ENCODE measurements at regions not wholly inside any gene's neighbourhood (a gene's known extent, or its start where the extent isn't known, plus 50 kb on each side); places are given as distances from the start of the nearest gene placed in this dataset.

DNA sequence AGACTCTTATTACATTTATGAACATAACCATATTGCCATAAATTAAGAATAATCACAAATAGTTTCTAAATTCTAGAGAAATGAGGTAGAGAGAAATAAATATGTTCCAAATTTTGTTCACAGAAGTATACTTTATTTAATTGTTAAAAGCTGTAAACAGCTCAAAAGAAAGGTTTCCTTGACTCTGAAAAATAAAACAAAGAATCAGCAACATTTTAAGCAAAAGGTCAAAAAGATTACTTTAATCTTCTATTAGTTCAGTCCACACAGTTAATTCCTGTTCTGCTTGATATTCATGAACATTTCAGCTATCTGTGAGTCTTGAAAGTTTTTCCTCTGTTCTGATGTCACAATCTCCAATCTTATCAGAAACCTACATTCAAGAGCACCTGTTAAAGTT lies 197.9 kb downstream of the GJA1 start:
- TF ChIP-seq GATA2 (IDR thresholded peaks at IDR 0.05; ENCODE audit: low read depth, low read length), result no peak
- no peak for TF ChIP-seq GATA3 (IDR thresholded peaks at IDR 0.05; ENCODE audit: low read depth, low read length)

DNA sequence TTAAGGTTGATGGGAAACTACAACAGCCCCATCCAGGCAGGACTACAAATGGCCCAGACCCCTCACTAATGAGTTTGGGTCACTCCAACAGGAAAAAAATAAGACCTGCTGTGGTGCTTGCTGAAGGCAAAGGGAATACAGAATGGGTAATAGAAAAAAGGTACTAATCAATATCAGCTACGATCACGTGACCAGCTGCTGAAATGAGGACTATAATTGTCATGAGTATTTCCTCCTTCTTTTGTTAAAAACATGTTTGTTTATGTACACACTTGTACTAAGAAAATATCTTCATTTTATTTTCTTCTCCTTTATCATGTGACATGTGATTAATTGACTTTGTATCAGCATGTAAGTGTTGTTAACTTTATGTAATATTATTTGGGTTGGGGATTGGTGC lies 199.9 kb downstream of the GJA1 start:
- TF ChIP-seq GATA2 (IDR thresholded peaks at IDR 0.05; ENCODE audit: low read depth, low read length) (no peak), GATA3 (IDR thresholded peaks at IDR 0.05; ENCODE audit: low read depth, low read length) (no peak)

DNA sequence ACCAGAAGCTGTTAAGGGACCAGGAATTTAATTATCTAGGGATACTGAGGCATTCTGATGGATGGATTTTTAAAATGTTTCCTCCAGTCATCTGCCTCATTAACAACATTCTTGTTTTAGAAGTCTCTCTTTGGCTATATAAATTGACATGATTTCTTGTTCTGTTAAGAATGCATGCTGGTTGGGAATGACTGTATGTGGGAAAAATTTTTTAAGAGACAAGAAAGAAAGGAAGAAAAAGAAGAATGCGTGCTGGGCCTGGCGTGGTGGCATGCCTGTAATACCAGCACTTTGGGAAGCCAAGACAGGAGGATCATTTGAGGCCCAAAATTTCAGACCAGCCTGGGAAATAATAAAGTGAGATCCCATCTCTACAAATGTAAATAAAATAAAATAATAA lies 203.6 kb downstream of the GJA1 start:
- no peak for TF ChIP-seq GATA3 (IDR thresholded peaks at IDR 0.05; ENCODE audit: low read depth, low read length)
- TF ChIP-seq GATA2 (IDR thresholded peaks at IDR 0.05; ENCODE audit: low read depth, low read length), result no peak

DNA sequence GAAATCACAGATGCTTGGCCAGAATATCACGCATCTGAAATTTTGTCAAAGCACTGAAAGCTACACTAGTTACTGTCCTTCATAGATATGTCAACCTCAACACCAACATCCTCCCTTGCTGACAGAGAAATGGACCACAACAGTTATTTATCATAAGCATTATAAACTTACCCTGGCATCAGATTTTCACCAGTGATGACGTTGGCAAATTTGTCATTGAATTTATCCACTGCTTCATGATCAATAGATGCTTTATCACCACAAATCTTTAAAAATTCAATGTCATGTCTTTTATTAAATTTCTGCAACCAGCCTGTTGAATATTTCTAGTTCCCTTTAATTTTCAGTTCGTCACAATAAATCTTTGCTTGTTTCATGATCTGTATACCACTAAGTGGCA lies 205.7 kb downstream of the GJA1 start:
- TF ChIP-seq GATA3 (IDR thresholded peaks at IDR 0.05; ENCODE audit: low read depth, low read length) (no peak), GATA2 (IDR thresholded peaks at IDR 0.05; ENCODE audit: low read depth, low read length) (no peak)

DNA sequence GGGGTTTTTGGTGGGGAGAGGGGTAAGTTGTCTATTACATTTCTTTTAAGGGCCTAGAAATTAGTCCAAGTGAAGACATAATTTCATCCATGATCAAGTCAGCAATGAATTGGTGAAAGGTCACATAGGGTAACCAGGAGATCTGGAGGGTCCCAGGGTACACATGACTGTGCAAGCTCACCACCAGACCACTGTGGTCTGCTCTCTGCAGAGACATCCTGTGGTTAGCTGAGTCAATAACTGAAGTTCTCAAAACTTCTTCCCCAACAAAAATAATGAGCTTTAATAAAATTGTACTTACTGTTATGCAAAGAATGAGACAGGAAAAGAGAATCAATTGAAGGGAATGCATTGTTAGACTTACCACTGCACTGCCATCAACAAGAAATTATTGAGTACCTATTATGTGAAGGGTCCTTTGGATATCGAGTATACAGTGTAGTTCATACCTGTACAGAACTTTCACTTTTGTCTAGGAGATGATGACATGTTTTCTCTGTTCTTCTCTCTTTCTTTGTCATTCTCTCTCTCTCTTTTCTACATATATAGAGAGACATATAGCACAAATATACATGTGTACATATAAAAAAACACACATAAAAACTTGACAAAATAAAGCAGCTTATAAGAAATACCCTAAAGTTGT lies 209.8 kb downstream of the GJA1 start:
- TF ChIP-seq GATA2 (IDR thresholded peaks at IDR 0.05; ENCODE audit: low read depth, low read length) (no peak), GATA3 (IDR thresholded peaks at IDR 0.05; ENCODE audit: low read depth, low read length) (no peak)

DNA sequence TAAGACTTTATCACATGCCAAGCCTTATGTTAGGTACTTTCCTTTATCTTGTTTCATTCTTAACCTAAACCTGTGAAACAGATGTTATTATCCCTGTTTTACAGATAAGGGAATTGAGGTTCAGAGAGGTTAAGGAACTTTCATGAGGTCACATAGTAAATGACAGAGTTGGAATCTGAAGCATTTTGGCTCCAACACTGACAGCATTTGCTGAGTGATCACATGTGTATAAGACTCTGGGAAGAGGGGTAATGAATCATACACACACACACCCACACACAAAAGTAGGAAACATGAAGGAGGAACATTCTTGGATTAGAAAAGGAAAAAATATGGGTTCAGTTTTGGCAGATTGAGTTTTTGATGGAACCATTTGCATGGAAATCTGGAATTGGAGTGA lies 212.5 kb downstream of the GJA1 start:
- TF ChIP-seq GATA3 (IDR thresholded peaks at IDR 0.05; ENCODE audit: low read depth, low read length) (no peak), GATA2 (IDR thresholded peaks at IDR 0.05; ENCODE audit: low read depth, low read length) (no peak)

DNA sequence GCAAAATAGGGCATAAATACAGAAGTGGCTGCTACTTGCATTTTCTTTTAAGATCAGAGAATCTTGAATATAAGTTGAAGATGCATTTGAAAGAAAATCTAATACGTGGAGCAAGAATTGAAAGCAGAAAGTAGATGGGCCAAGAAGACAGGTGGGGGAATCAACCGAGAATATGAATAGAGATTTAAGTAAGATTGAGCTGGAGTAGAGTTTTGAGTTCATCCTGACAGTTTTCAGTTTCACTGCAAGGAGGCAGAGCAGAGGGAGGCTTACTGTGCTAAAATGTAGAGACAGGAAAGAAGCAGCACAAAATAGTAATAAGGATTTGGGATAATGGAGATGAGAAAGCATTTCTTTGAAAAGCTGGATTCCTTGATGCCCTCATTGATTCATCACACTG lies 214.5 kb downstream of the GJA1 start:
- TF ChIP-seq GATA3 (IDR thresholded peaks at IDR 0.05; ENCODE audit: low read depth, low read length) (no peak), GATA2 (IDR thresholded peaks at IDR 0.05; ENCODE audit: low read depth, low read length) (no peak)

DNA sequence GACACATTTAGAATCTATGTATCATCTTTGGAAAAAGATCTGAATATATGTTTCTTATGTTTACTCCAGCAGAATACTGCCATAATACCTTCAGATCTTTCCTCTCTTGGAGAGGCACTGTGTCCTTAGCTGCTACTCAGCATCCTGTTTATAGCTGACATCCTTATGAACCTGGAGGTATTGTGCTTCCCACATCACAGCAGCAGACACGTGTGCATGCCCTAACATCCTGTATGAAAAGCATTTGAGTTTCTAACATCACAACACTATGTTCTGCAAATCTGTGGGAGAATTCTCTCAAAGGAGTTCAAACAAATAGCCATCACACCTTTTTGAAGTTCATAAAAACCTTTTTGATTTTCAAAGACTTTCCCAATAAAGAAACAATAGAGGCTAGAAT lies 216.0 kb downstream of the GJA1 start:
- TF ChIP-seq GATA3 (IDR thresholded peaks at IDR 0.05; ENCODE audit: low read depth, low read length), result no peak
- no peak for TF ChIP-seq GATA2 (IDR thresholded peaks at IDR 0.05; ENCODE audit: low read depth, low read length)

DNA sequence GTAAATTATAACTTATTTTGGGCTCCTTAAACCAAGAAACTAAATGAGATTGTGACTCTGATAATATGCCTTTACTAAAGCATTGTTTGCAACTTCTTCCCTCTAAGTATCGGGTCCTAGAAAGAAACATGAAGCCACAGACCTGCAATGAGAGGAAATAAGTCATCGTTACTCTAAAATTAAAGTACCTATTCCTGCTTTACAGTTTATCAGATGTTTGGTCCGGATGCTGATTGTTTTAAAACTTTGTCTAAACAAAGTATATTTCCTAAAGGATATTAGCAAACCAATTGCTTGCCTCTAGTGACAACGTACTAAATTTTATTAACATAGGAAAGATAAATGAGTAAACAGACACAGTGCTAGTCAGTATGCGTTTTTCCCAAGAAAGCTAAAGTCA lies 216.8 kb downstream of the GJA1 start:
- TF ChIP-seq GATA3 (IDR thresholded peaks at IDR 0.05; ENCODE audit: low read depth, low read length), result no peak
- TF ChIP-seq GATA2 (IDR thresholded peaks at IDR 0.05; ENCODE audit: low read depth, low read length), result no peak

DNA sequence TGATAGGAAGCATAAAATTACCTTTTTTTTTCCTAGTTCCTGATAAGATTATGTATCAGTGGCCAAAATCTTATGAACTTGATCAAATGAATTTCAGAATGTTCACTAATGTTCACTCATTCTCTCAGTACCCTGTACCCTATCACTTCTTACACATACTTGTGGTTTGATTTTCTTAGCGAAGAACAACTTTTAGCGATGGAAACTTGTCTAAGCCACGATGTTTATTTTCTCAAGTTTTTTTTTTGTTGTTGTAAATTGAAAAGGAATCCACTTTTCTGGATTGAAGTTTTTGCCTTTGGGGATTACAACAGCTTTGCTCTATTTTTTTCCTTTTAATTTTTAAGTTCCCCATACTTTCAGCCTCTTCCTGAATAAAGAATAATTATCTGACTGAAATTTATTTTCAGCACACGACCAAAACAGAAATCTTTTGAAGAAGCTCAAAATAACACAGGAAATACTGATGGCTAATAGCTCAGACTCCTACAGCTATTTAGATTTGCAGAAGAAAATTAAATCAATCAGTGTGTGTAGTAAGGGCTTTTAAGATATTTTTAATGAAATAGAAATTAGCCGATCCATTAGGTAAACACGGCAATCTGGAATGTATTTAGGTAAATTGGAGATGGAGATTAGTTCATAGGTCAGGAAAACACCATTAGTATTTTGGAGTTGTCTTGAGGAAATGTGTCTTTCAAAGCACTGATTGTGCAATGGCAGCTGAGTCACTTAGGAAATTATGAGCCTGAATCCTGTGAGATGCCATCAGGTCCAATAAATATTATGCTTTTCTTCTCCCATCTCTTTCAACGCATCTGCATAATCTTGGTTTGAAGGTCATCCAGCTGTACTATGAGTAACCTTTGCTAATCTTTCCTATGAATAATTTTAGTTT lies 217.5 kb downstream of the GJA1 start:
- TF ChIP-seq GATA2 (IDR thresholded peaks at IDR 0.05; ENCODE audit: low read depth, low read length) (no peak), GATA3 (IDR thresholded peaks at IDR 0.05; ENCODE audit: low read depth, low read length) (no peak)

DNA sequence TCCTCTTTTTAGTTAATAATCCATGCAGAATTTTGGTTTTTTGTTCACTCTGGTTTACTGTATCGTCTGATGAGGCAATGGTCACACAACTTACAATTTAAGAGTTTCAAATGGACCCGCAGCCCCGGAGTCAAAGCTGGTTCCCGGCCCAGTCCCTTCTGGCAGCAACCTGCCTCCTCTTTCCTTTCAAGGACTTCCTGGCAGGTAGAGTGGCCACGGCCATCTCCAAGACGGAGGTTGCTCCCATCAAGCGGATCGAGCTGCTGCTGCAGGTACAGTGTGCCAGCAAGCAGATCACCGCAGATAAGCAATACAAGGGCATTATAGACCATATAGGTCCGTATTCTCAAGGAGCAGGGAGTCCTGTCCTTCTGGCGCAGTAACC lies 218.2 kb downstream of the GJA1 start:
- no peak for TF ChIP-seq GATA3 (IDR thresholded peaks at IDR 0.05; ENCODE audit: low read depth, low read length)
- no peak for TF ChIP-seq GATA2 (IDR thresholded peaks at IDR 0.05; ENCODE audit: low read depth, low read length)

DNA sequence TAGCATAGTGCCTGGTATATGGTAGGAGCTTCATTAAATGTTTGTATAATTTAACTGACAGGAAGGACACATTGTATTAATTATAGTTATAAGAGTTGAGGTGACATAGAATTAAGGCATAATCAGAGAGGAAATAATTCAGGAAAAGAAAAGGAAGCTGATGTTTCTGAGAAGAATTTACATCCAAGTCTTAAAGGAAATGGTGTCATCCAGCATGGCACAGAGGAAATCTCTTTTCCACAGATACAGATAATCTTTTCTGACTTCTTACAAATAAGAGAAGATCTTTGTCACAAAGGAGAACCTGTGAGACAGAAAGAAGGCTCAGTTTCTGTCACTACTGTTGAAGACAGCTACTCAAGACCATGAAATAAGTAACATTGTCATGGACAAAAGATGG lies 222.5 kb downstream of the GJA1 start:
- no peak for TF ChIP-seq GATA3 (IDR thresholded peaks at IDR 0.05; ENCODE audit: low read depth, low read length)

DNA sequence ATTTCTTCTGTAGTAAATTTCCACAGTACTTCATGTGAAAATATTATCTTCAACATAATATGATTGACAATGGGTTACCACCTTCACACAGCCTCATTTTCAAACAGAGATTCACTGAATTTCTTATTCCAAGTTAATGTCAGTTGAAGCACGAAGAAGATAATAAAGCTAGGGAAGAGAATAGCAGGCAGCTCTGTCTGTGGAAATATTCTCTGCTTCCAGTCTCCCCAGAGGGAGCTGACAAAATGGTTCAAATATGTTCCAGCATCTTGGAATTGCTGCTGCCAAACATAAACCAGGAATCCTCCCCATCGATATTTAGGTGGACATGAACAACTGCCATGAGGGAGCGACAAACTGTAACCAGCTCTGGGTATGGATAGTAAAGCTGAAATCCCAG lies 224.8 kb downstream of the GJA1 start:
- TF ChIP-seq GATA2 (IDR thresholded peaks at IDR 0.05; ENCODE audit: low read depth, low read length) (no peak), GATA3 (IDR thresholded peaks at IDR 0.05; ENCODE audit: low read depth, low read length) (no peak)

DNA sequence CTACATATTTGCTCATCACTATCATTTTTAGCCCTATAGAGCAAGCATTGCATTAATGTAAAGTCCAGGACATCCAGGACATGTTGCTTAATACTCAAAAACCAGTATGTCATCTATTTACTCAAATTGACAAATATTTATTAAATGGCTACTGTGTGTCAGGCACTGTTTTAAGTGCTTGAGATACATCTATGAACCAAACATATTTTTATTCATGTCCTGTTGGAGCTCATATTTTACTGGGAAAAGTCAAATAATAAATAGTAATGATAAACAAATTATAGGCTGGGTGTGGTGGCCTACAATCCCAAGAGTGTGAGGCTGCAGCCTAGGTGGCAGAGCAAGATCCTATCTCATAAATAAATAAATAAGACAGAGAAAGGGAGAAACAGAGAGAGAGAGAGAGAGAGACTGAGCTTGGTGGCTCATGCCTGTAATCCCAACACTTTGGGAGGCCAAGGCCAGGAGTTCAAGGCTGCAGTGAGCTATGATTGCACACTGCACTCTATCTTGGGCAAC lies 227.9 kb downstream of the GJA1 start:
- no peak for TF ChIP-seq GATA3 (IDR thresholded peaks at IDR 0.05; ENCODE audit: low read depth, low read length)
- TF ChIP-seq GATA2 (IDR thresholded peaks at IDR 0.05; ENCODE audit: low read depth, low read length), result no peak

DNA sequence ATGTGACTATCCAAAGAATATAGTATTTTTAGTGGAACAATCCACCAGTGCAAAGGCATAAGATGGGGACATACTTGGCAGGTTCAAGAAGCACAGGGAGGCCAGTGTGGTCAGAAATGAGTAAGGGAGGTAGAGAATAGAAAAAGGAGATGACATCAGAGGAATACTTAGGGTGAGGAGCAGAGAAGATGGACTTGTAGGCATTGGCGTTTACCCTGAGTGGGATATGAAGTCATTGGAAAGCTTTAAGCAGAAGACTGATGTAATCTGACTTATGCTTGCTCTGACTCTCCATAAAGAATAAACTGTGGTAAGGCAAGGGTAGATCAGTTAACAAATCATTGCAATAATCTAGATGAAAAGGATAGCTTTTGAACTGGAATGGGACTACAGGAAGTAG lies 228.7 kb downstream of the GJA1 start:
- TF ChIP-seq GATA2 (IDR thresholded peaks at IDR 0.05; ENCODE audit: low read depth, low read length), result no peak
- no peak for TF ChIP-seq GATA3 (IDR thresholded peaks at IDR 0.05; ENCODE audit: low read depth, low read length)

Data from SH-SY5Y (cell line).